Dermis blood vessel endothelial cell (primary cell): ENCODE measurements at regions not wholly inside any gene's neighbourhood (a gene's known extent, or its start where the extent isn't known, plus 50 kb on each side); places are given as distances from the start of the nearest gene placed in this dataset.
A peak's percentile ranks its signal among the peaks of the same experiment; 100 is the strongest.

Experiments
- DNase-seq: peaks from one replicate; pipeline ENCODE4 v3.0.0; 2010

DNA sequence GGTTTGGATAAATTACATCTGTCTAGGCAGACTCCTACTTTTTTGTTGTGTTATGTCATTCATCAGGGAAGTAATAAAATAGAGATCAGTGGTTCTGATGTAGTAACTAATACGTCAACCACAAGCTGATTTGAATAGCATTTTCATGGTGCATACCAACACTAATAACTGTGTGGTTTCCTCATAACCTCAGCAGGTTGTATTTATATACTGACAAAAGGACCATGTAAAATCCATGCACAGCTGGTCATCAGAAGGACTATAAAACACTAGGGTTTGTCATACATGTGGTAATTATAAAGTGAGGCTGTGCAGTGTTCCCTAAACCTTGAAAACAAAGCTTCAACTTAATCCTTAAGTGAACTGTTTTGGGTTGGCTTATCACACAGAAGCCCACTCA, 216.8 kb upstream of the RBMS3 start:
- no peak for DNase-seq

DNA sequence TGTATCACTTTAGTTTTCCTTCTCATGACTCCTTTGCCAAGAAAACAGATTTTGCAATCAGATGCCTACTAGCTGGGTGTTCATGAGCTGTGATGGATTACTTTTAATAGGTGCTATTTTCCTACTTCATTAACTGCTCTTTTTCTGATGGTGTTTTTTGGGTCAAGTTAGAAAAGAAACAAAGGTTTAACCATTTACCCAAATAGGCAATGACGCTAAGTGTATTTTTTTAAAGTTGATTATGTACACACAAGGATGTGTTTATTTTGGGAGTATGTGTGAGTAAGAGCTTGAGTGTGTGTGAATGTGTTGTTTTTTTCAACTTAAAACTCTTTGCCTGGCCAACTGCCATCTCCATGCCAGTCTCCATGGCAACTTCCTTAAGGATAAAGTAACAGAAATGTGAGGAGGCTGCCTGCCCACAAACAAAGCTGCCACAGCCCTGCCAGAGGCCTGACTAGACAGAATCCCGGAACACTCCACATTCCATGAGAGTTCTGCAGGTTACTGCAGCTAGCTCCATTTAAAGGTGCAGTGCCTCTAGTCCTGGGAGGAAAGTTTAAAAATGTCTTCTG, 215.6 kb upstream of the RBMS3 start:
- peak; percentile 99 for DNase-seq

GRCh38 chr3:29067007-29067406, 213.9 kb upstream of the RBMS3 start:
- DNase-seq: peak; percentile 11

DNA sequence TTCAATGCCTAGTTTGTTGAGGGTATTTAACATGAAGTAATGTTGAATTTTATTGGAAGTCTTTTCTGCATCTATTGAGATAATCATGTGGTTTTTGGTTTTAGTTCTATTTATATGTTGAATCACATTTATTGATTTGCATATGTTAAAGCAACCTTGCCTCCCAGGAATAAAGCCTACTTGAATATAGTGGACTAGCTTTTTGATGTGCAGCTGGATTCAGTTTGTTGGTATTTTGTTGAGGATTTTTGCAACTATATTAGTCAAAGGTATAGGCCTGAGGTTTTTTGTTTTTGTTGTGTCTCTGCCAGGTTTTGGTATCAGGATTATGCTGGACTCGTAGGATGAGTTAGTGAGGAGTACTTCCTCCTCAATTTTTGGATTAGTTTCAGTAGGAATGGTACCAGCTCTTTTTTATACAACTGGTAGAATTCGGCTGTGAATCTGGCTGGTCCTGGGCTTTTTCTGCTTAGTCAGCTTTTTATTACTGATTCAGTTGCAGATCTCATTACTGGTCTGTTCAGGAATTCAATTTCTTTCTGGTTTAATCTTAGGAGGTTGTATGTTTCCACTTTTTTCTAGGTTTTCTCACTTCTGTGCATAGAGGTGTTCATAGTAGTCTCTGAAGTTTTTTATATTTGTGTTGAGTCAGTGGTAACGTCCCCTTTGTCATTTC, 209.8 kb upstream of the RBMS3 start:
- DNase-seq: no peak

GRCh38 chr3:29072611-29073010, 208.3 kb upstream of the RBMS3 start:
- DNase-seq: no peak

GRCh38 chr3:29077356-29077755, 203.5 kb upstream of the RBMS3 start:
- DNase-seq: no peak

GRCh38 chr3:29079358-29079757, 201.5 kb upstream of the RBMS3 start:
- no peak for DNase-seq

GRCh38 chr3:29080967-29081366, 199.9 kb upstream of the RBMS3 start:
- DNase-seq: no peak

DNA sequence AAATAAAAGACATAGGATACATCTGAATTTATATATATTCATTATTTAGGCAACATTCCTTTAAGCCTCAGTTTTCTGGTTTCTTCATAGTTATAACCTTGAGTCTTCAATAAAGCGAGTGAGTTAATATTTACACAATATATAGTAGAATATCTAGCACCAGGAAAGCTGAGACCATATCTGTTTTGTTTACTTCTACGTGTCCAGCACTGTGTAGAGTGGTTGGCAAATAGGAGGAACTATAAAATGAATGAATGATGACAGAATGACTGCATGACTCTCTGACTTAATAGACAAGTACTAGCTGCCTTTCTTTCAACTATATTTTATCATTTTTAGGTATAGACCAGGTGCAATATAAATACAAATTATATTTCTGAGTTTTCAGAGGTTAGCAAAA, 197.8 kb upstream of the RBMS3 start:
- no peak for DNase-seq

DNA sequence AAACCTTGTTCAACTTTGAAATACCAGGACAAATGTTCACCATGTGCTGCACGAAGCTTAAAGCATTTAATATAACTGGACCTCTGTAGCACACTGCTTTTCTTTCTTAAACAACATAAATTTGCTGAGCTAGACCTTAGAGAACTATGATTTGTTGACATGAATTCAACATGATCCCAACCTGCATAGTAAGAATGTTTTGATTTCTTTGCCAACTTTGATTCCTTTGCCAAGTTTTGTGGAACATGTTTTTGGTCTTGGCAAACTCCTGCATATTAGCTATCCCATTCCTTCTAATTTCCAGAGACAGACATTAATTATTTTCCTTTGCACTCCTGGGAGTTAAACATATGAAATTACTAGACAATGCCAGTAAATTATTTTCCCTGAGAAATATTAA, 197.2 kb upstream of the RBMS3 start:
- DNase-seq: no peak

DNA sequence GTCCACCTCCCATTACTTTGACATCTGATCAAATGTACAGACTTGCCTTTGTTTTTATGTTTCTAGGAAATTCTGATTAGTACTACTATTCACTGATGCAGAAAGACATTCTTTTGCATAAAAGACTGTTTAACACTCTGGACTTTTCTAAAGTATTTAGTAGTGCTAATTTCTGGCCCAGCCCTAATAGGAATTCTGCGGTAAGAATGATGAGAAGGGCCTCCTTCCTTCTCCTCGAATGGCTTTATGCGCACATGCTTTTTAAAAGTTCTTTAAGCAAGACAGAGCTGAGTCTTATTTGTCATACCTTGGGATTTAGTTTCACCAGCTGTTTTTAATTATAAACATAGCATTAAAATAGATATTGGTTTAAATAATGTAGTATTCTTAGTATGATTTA, 192.3 kb upstream of the RBMS3 start:
- no peak for DNase-seq

DNA sequence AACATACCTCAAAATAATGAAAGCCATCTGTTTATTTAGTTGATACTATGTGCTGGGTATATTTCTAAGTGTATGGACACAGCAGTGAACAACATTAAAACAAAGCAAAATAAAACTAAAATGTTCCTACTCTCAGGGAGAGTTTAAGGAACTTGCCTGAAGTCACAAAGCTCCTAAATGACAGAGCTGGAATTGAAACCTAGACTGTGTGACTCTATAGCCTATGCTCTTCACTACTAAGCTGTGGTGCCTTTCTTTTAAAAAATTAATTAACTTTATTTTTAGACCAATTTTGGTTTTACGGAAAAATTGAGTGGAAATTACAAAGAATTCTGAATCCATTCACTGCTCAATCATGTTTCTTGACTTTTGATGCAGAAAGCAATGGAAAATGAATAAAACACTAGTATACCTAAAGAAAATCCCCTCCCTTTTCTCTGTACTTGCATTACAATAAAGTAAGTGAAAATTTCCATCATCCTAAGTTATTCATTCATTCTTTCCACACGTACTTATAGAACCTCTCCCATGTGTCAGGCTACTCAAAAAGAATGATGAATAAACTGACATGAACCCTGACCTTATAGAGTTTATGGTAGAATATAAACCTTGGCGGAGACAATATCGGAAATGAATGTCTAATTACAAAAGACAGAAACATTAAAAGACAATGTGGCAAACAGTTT, 189.8 kb upstream of the RBMS3 start:
- no peak for DNase-seq

DNA sequence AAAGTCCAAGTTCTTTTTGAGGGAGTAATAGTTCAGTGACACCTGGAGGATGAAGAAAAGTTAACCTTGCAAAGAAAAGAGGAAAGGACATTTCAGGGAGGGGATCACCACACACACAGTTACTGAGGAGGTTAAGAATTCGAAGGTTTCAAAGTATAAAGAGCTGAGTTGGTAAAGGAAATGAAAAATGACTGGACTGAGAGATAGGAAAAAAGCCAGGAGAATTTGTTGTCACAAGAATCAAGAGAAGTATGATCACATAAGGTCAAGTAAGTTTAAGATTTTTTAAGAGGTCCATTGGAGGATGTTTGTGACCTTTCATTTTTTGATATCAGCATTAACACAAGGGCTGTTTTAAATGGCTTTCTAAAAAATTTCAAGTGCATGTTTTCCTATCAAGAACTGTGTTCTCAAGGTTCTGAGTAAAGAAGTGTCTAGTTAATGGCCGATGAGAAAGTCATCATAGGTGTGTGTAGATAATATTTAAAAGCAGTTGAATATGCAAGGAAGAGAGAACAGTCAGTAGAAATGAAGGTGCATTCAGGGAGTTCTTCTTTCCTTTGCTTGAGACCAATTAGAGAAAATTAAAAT, 189.2 kb upstream of the RBMS3 start:
- DNase-seq: peak; percentile 34

GRCh38 chr3:29092348-29092747, 188.5 kb upstream of the RBMS3 start:
- DNase-seq: no peak

GRCh38 chr3:29099296-29099695, 181.6 kb upstream of the RBMS3 start:
- DNase-seq: peak; percentile 13

- no peak for DNase-seq
Observed at GRCh38 chr3:29099775-29100174, 181.1 kb upstream of the RBMS3 start.

DNA sequence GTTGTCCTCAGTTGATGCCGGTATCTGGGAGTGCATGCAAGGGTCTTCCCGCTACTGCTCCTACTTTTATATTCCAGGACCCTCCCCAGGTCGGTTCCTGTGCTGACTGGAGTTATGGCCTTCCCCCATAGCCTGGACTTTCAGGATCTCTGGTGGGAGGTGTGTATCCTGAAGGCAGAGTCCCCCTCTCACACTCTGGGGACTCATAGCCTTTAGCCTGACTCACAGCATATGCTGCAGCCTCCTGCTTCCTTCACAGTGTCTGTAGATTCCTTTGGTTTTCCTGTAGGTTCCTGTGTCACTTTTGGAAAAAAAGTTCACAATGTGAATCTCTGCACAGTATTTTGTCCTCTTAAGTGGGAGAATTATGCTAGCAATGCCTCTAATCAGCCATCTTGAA, 180.6 kb upstream of the RBMS3 start:
- no peak for DNase-seq

DNA sequence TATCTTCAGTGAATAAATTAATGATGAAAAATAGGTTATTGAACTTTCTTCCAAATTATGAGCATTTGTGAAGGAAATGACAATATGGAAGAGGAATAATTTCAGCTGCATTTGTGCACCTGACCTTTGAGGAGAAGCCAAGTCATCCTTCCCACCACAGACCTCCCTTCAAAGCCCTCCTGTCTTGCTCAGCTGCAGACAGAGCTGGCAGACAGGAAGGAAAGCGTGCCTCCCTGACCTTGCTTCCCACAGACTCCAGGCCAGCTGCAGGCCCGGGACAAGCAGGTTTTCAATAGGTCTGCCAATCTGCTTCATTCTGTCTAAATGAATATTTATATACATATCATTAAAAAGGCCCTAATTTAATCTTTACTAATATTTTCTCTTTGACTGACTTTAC, 152.9 kb upstream of the RBMS3 start:
- peak; percentile 87 for DNase-seq

DNA sequence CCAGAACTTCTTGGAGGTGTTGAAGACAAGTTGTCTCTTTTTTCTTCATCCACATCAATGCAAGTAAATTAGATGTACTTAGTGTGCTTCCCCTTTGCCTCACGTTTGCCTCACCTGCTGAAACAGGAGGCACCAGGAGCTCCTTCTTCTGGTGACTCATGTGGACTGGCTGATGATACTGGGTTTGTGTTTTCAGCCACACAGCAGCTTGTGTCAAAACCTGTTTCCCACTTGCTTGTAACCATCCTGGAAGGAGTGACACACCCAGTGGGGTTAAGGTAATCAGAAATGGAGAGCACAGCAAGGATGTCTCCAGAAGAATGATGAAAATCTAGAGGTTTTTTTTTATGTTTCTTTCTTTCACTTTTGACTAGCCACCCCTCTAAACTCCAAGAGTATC, 143.3 kb upstream of the RBMS3 start:
- DNase-seq: no peak

- no peak for DNase-seq
Observed at GRCh38 chr3:29138171-29138570, 142.7 kb upstream of the RBMS3 start.

DNA sequence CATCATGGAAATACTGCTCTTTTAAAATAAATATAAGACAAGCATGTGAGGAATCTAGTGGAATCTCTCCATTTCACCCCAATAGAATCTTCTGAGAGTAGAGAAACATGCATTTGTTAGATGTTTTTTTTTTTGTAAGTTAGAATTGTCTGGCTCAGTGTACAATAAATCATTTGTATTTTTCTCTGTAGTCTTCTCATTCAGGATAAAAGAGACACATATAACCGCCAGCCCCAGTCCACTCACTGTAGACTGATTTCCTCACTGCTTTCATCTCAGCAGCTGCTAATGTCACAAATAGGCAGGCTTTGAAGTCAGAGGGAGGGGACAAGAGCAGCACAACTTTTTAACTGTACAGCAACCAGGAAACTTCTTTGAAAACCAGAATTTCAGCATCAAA, 140.2 kb upstream of the RBMS3 start:
- DNase-seq: no peak

DNA sequence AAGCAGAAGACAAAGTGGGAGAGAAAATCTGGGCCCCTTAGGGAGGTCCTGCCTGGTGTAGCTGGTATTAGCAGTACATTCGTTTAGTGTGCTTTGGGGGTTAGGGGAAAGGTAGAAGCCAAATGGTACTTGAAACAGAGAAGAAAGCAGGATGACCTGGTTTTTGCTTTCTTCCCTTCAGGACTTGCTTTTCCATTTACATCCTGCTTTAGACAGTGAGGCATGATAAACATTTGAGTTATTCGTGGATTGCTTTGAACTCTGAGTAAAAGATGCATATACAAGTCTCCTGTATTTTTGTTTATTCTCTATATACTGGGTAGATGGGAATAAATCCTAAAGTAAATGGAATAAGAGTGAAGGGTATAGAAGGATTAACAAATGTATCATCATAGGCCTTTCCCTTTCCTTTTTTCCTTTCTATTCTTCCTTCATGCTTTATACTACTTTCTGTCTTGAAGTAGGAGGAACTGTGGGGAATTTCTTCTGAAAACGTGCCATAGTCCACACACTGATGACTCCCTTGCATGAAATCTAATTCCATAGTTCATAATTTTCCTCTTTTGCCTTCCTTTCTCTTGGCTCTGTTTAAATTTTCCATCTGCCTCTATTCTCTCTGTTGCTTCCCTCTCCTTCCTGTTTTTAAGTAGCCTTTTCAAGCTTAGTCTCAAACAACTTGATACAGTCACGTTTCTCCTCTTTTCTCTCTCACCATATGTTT, 139.5 kb upstream of the RBMS3 start:
- no peak for DNase-seq

GRCh38 chr3:29141918-29142275, 139.0 kb upstream of the RBMS3 start:
- no peak for DNase-seq
